MCF 10A (cell line): ENCODE measurements at regions not wholly inside any gene's neighbourhood (a gene's known extent, or its start where the extent isn't known, plus 50 kb on each side); places are given as distances from the start of the nearest gene placed in this dataset.
A peak's percentile ranks its signal among the peaks of the same experiment; 100 is the strongest.

Experiments used
- BruUV-seq: library from RNA; stranded (reverse); fragments of 400-500 nt; replicated peaks from 2 replicates; lab custom pipeline; 2021; lab: Mats Ljungman, UMichigan
- CTCF ChIA-PET: fragments of 300-600 bp; sonication (Branson Sonifier 250); formaldehyde crosslinking; extraction: SDS; loops from one replicate; lab custom pipeline; 2021; ENCODE audit warnings: antibody characterized with exemption, inconsistent platforms; lab: Yijun Ruan, JAX
- POLR2A ChIA-PET: fragments of 300-600, 350-650 bp; sonication (Branson Sonifier 250); formaldehyde crosslinking; extraction: SDS; loops from one replicate; lab custom pipeline; 2020; ENCODE audit warnings: antibody characterized with exemption, inconsistent platforms; lab: Yijun Ruan, JAX
- DNase-seq: peaks from one replicate; pipeline ENCODE4 v3.0.0-alpha.2; 2018; ENCODE audit not compliant: unreplicated experiment
- H3K27ac Mint-ChIP-seq: one replicate; pipeline ENCODE4 v1.8.0; 2022; ENCODE audit warnings: mild to moderate bottlenecking, low read depth, mixed read lengths; ENCODE audit not compliant: unreplicated experiment
- H3K27me3 Mint-ChIP-seq: one replicate; pipeline ENCODE4 v1.8.0; 2022; ENCODE audit warnings: mixed read lengths; ENCODE audit not compliant: insufficient read depth, unreplicated experiment
- H3K36me3 Mint-ChIP-seq: one replicate; pipeline ENCODE4 v1.8.0; 2022; ENCODE audit warnings: mild to moderate bottlenecking, moderate library complexity, mixed read lengths; ENCODE audit not compliant: insufficient read depth, unreplicated experiment
- H3K4me1 Mint-ChIP-seq: one replicate; pipeline ENCODE4 v1.8.0; 2022; ENCODE audit warnings: mixed read lengths; ENCODE audit not compliant: insufficient read depth, unreplicated experiment
- H3K4me3 Mint-ChIP-seq: one replicate; pipeline ENCODE4 v1.8.0; 2022; ENCODE audit warnings: mild to moderate bottlenecking, moderate library complexity, mixed read lengths; ENCODE audit not compliant: unreplicated experiment
- H3K9me3 Mint-ChIP-seq: one replicate; pipeline ENCODE4 v1.8.0; 2022; ENCODE audit warnings: mixed read lengths; ENCODE audit not compliant: unreplicated experiment
- intact Hi-C: fragments of 100-400 bp; cut with micrococcal nuclease; formaldehyde crosslinking; loops from 2 replicates; pipeline ENCODE4 v1.14.1; 2022
- TF ChIP-seq, protein P1 (sequence below): fragments of 200-600 bp; IDR thresholded peaks from one replicate; pipeline ENCODE4 v1.8.0; 2022; ENCODE audit warnings: antibody characterized with exemption, mild to moderate bottlenecking; ENCODE audit not compliant: unreplicated experiment

- Mint-ChIP-seq H3K4me1 (peaks cover 19% of the 10 kb centered on the region), H3K27ac (peak overlapping the region; percentile 43), H3K9me3 (no peaks in the 10 kb centered on the region), H3K4me3 (no peak overlapping the region), H3K27me3 (no peaks in the 10 kb centered on the region), H3K36me3 (no peaks in the 10 kb centered on the region)
- ChIA-PET POLR2A (interaction anchor here (0.6 kb wide), 1 partner anchor 74 kb away, joined by 4 read pairs; no protein-coding TSS in a partner anchor), CTCF (no interaction called here)
- intact Hi-C loops: no loop called here
- no peak for DNase-seq
- BruUV-seq: no TSS peak
- TF ChIP-seq, protein P1, sequence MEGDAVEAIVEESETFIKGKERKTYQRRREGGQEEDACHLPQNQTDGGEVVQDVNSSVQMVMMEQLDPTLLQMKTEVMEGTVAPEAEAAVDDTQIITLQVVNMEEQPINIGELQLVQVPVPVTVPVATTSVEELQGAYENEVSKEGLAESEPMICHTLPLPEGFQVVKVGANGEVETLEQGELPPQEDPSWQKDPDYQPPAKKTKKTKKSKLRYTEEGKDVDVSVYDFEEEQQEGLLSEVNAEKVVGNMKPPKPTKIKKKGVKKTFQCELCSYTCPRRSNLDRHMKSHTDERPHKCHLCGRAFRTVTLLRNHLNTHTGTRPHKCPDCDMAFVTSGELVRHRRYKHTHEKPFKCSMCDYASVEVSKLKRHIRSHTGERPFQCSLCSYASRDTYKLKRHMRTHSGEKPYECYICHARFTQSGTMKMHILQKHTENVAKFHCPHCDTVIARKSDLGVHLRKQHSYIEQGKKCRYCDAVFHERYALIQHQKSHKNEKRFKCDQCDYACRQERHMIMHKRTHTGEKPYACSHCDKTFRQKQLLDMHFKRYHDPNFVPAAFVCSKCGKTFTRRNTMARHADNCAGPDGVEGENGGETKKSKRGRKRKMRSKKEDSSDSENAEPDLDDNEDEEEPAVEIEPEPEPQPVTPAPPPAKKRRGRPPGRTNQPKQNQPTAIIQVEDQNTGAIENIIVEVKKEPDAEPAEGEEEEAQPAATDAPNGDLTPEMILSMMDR: no peak
Measured at GRCh38 chr4:126776361-126776760, 856.4 kb upstream of the INTU start.

- ChIA-PET POLR2A (interaction anchor here (0.9 to 1.0 kb wide), 2 partner anchors 10 to 14 kb away, joined by 3 to 4 read pairs; no protein-coding TSS in a partner anchor), CTCF (no interaction called here)
- no TSS peak for BruUV-seq
- Mint-ChIP-seq H3K4me3 (no peak overlapping the region), H3K27ac (peak overlapping the region; percentile 70), H3K9me3 (no peaks in the 10 kb centered on the region), H3K36me3 (no peaks in the 10 kb centered on the region), H3K4me1 (peaks cover 19% of the 10 kb centered on the region), H3K27me3 (no peaks in the 10 kb centered on the region)
- DNase-seq: no peak
- intact Hi-C loops: no loop called here
- TF ChIP-seq, protein P1: no peak
Measured at GRCh38 chr4:126777649-126778048, 855.1 kb upstream of the INTU start.

- ChIA-PET CTCF (no interaction called here), POLR2A (interaction anchor here (0.9 to 1.0 kb wide), 2 partner anchors 10 to 15 kb away, joined by 3 to 4 read pairs; no protein-coding TSS in a partner anchor)
- H3K27ac Mint-ChIP-seq: peak overlapping the region; percentile 70
- no peaks in the 10 kb centered on the region for H3K9me3 Mint-ChIP-seq
- no peaks in the 10 kb centered on the region for H3K27me3 Mint-ChIP-seq
- H3K36me3 Mint-ChIP-seq: no peaks in the 10 kb centered on the region
- BruUV-seq: no TSS peak
- peak overlapping the region; percentile 47 for H3K4me3 Mint-ChIP-seq
- TF ChIP-seq, protein P1: no peak
- H3K4me1 Mint-ChIP-seq: peaks cover 19% of the 10 kb centered on the region
- intact Hi-C loops: no loop called here
- DNase-seq: peak; percentile 52
Measured at GRCh38 chr4:126778348-126778747, 854.4 kb upstream of the INTU start.

- CTCF ChIA-PET: interaction anchor here (0.7 kb wide), 1 partner anchor 1115 kb away, joined by 5 read pairs; no protein-coding TSS in a partner anchor
- Mint-ChIP-seq H3K27ac (no peak overlapping the region), H3K4me1 (peaks cover 19% of the 10 kb centered on the region), H3K27me3 (no peaks in the 10 kb centered on the region), H3K36me3 (no peaks in the 10 kb centered on the region), H3K9me3 (no peaks in the 10 kb centered on the region), H3K4me3 (no peak overlapping the region)
- DNase-seq: no peak
- TF ChIP-seq, protein P1: no peak
- POLR2A ChIA-PET: no interaction called here
- BruUV-seq: no TSS peak
- intact Hi-C loops: no loop called here
Measured at GRCh38 chr4:126779001-126779400, 853.8 kb upstream of the INTU start.
